Calu3 (cell line): ENCODE measurements at regions not wholly inside any gene's neighbourhood (a gene's known extent, or its start where the extent isn't known, plus 50 kb on each side); places are given as distances from the start of the nearest gene placed in this dataset.

ENCODE experiments used
- BruUV-seq: library from RNA; stranded (reverse); fragments of 400-500 nt; replicated peaks from 2 replicates; lab custom pipeline; 2021; lab: Mats Ljungman, UMichigan
- CTCF ChIA-PET: fragments of 300-600 bp; sonication (Branson Sonifier 250); formaldehyde crosslinking; loops from one replicate; lab custom pipeline; 2022; ENCODE audit warnings: antibody characterized with exemption; lab: Charles Lee
- DNase-seq: peaks from one replicate; pipeline ENCODE4 v3.0.0; 2022
- H3K27ac Mint-ChIP-seq: one replicate; pipeline ENCODE4 v1.8.0; 2022; ENCODE audit warnings: mixed read lengths; ENCODE audit not compliant: unreplicated experiment
- H3K27me3 Mint-ChIP-seq: one replicate; pipeline ENCODE4 v1.8.0; 2022; ENCODE audit warnings: mixed read lengths; ENCODE audit not compliant: unreplicated experiment
- H3K36me3 Mint-ChIP-seq: one replicate; pipeline ENCODE4 v1.8.0; 2022; ENCODE audit warnings: mild to moderate bottlenecking, moderate library complexity, mixed read lengths; ENCODE audit not compliant: insufficient read depth, unreplicated experiment
- H3K4me1 Mint-ChIP-seq: one replicate; pipeline ENCODE4 v1.8.0; 2022; ENCODE audit warnings: mild to moderate bottlenecking, low read depth, mixed read lengths; ENCODE audit not compliant: unreplicated experiment
- H3K4me3 Mint-ChIP-seq: one replicate; pipeline ENCODE4 v1.8.0; 2022; ENCODE audit warnings: mild to moderate bottlenecking, low read depth, moderate library complexity, mixed read lengths; ENCODE audit not compliant: unreplicated experiment
- H3K9me3 Mint-ChIP-seq: one replicate; pipeline ENCODE4 v1.8.0; 2022; ENCODE audit warnings: low read depth, mixed read lengths; ENCODE audit not compliant: unreplicated experiment
- CTCF ChIP-seq: fragments of 200-600 bp; IDR thresholded peaks from one replicate; pipeline ENCODE4 v1.8.0; 2022; ENCODE audit warnings: antibody characterized with exemption; ENCODE audit not compliant: unreplicated experiment
- intact Hi-C: fragments of 100-400 bp; cut with micrococcal nuclease; formaldehyde crosslinking; loops from one replicate; pipeline ENCODE4 v1.10.0; 2022; ENCODE audit not compliant: unreplicated experiment

- no peaks in the 10 kb centered on the region for H3K4me1 Mint-ChIP-seq
- CTCF ChIA-PET = no interaction called here
- no peak overlapping the region for H3K27ac Mint-ChIP-seq
- H3K36me3 Mint-ChIP-seq = no peaks in the 10 kb centered on the region
- H3K27me3 Mint-ChIP-seq = no peaks in the 10 kb centered on the region
- no peaks in the 10 kb centered on the region for H3K9me3 Mint-ChIP-seq
- H3K4me3 Mint-ChIP-seq = no peak overlapping the region
- no peak for TF ChIP-seq CTCF
- DNase-seq = no peak
- intact Hi-C loops = no loop called here
- no TSS peak for BruUV-seq
These were observed 618.0 kb upstream of the ZEB2 start for GRCh38 chr2:145137901-145138300.

- Mint-ChIP-seq H3K4me1 (no peaks in the 10 kb centered on the region), H3K27me3 (no peaks in the 10 kb centered on the region), H3K9me3 (no peaks in the 10 kb centered on the region), H3K27ac (no peak overlapping the region), H3K36me3 (no peaks in the 10 kb centered on the region), H3K4me3 (no peak overlapping the region)
- CTCF ChIA-PET = no interaction called here
- DNase-seq = no peak
- intact Hi-C loops = no loop called here
- no peak for TF ChIP-seq CTCF
- no TSS peak for BruUV-seq
These were observed 617.3 kb upstream of the ZEB2 start for GRCh38 chr2:145137211-145137610.

GRCh38 chr2:145136702-145137101 is 616.8 kb upstream of the ZEB2 start:
- H3K36me3 Mint-ChIP-seq = no peaks in the 10 kb centered on the region
- no peak for DNase-seq
- no peak for TF ChIP-seq CTCF
- H3K9me3 Mint-ChIP-seq = no peaks in the 10 kb centered on the region
- CTCF ChIA-PET = no interaction called here
- intact Hi-C loops = no loop called here
- H3K27ac Mint-ChIP-seq = no peak overlapping the region
- no peaks in the 10 kb centered on the region for H3K27me3 Mint-ChIP-seq
- no peaks in the 10 kb centered on the region for H3K4me1 Mint-ChIP-seq
- H3K4me3 Mint-ChIP-seq = no peak overlapping the region
- no TSS peak for BruUV-seq

- H3K9me3 Mint-ChIP-seq = no peaks in the 10 kb centered on the region
- no peak for TF ChIP-seq CTCF
- BruUV-seq = no TSS peak
- no peaks in the 10 kb centered on the region for H3K36me3 Mint-ChIP-seq
- H3K27ac Mint-ChIP-seq = no peak overlapping the region
- no peak overlapping the region for H3K4me3 Mint-ChIP-seq
- no peaks in the 10 kb centered on the region for H3K27me3 Mint-ChIP-seq
- CTCF ChIA-PET = no interaction called here
- no peaks in the 10 kb centered on the region for H3K4me1 Mint-ChIP-seq
- intact Hi-C loops = no loop called here
- DNase-seq = no peak
These were observed 606.2 kb upstream of the ZEB2 start for GRCh38 chr2:145126146-145126545.

GRCh38 chr2:145124085-145124484 is 604.2 kb upstream of the ZEB2 start:
- no TSS peak for BruUV-seq
- intact Hi-C loops = no loop called here
- Mint-ChIP-seq H3K27me3 (no peaks in the 10 kb centered on the region), H3K4me1 (no peaks in the 10 kb centered on the region), H3K27ac (no peak overlapping the region), H3K36me3 (no peaks in the 10 kb centered on the region), H3K9me3 (no peaks in the 10 kb centered on the region), H3K4me3 (no peak overlapping the region)
- no peak for TF ChIP-seq CTCF
- CTCF ChIA-PET = no interaction called here
- no peak for DNase-seq
